ENCODE measurements at regions not wholly inside any gene's neighbourhood (a gene's known extent, or its start where the extent isn't known, plus 50 kb on each side); places are given as distances from the start of the nearest gene placed in this dataset.
"Not testable (repeated sequence)": the region's sequence is repeated elsewhere in the genome, so short reads cannot be mapped to it uniquely, and the experiment has no call there.

DNA sequence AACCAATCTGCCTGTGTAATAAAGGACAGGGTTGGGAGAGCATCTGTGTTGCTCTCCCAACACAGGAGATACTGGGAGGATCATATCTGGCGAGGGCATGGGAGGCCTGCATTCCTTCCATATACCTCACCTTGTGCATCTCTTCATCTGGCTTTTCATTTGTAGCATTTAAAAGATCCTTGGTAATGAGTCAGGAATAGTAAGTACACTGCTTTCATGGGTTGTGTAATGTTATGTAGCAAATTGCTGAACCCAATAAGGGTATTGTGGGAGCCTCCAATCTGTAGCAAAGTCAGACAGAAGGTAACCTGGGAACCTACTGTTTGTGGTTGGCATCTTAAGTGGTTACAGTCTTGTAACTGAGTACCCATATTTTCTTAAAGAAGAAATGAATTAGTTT is 210.8 kb downstream of the LMLN start:
- BruUV-seq (replicated peaks); H3K27me3 ChIP-seq (ENCODE audit: control insufficient read depth in 2 of 2, insufficient read depth in 2 of 2, low read length in 2 of 2); H3K4me2 ChIP-seq (ENCODE audit: insufficient read depth, low read length); H3K9ac ChIP-seq (ENCODE audit: insufficient read depth in 1 of 2, low read depth in 2 of 2, low read length in 2 of 2); H3K9me3 ChIP-seq (replicated peaks; ENCODE audit: control insufficient read depth, insufficient read depth, low read depth, low read length); H3K4me1 ChIP-seq (replicated peaks in 1 of 2; ENCODE audit: control insufficient read depth in 2 of 2, insufficient read depth in 2 of 2, low read length in 2 of 2); H3K27ac ChIP-seq (ENCODE audit: extremely low read depth, low read depth, low read length); H3K4me3 ChIP-seq; FAIRE-seq; ATAC-seq; H3K79me2 ChIP-seq (ENCODE audit: control insufficient read depth, insufficient read depth, low read length); H3K9me1 ChIP-seq (ENCODE audit: control insufficient read depth, insufficient read depth, low read length); CTCF ChIA-PET (ENCODE audit: low intra/inter-chr PET ratio); H2AFZ ChIP-seq (ENCODE audit: low read depth, low read length); DNase-seq (ENCODE audit: extremely low read depth in 1 of 4, low spot score in 3 of 4); intact Hi-C loops (cut with micrococcal nuclease); H4K20me1 ChIP-seq (replicated peaks; ENCODE audit: control insufficient read depth, insufficient read depth, low read length); POLR2A ChIA-PET; in situ Hi-C loops (cut with MboI): not testable (repeated sequence)
- WGBS (ENCODE audit: insufficient coverage, low coverage, missing lambda C conversion rate): no CpG with 5 or more reads among the region's 1 CpG
- H3K36me3 ChIP-seq (ENCODE audit: control insufficient read depth, insufficient read depth, low read length): peaks cover 23% of the 10 kb centered on the region

DNA sequence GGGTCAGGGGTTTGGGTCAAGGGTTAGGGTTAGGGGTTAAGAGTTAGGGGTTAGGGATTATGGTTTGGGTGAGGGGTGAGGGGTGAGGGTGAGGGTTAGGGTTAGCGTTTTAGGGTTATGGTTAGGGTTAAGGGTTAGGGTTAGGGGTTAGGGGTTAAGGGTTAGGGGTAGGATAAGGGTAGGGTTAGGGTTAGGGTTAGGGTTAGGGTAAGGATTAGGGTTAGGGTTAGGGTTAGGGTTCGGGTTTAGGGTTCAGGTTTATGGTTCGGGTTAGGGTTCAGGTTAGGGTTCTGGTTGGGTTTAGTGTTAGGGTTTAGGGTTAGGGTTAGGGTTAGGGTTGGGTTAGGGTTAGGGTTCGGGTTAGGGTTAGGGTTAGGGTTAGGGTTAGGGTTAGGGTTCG is 213.1 kb downstream of the LMLN start:
- H3K9ac ChIP-seq (ENCODE audit: insufficient read depth in 1 of 2, low read depth in 2 of 2, low read length in 2 of 2); H3K9me3 ChIP-seq (replicated peaks; ENCODE audit: control insufficient read depth, insufficient read depth, low read depth, low read length); H3K4me3 ChIP-seq; H2AFZ ChIP-seq (ENCODE audit: low read depth, low read length); POLR2A ChIA-PET; CTCF ChIA-PET (ENCODE audit: low intra/inter-chr PET ratio); H3K4me2 ChIP-seq (ENCODE audit: insufficient read depth, low read length); in situ Hi-C loops (cut with MboI); intact Hi-C loops (cut with micrococcal nuclease); H4K20me1 ChIP-seq (replicated peaks; ENCODE audit: control insufficient read depth, insufficient read depth, low read length); H3K9me1 ChIP-seq (ENCODE audit: control insufficient read depth, insufficient read depth, low read length); H3K27ac ChIP-seq (ENCODE audit: extremely low read depth, low read depth, low read length); H3K4me1 ChIP-seq (replicated peaks in 1 of 2; ENCODE audit: control insufficient read depth in 2 of 2, insufficient read depth in 2 of 2, low read length in 2 of 2); ATAC-seq; DNase-seq (ENCODE audit: extremely low read depth in 1 of 4, low spot score in 3 of 4); H3K27me3 ChIP-seq (ENCODE audit: control insufficient read depth in 2 of 2, insufficient read depth in 2 of 2, low read length in 2 of 2); H3K79me2 ChIP-seq (ENCODE audit: control insufficient read depth, insufficient read depth, low read length); BruUV-seq (replicated peaks): not testable (repeated sequence)
- FAIRE-seq: peak; percentile 94
- H3K36me3 ChIP-seq (ENCODE audit: control insufficient read depth, insufficient read depth, low read length): peaks cover 18% of the 10 kb centered on the region
- 93% methylated on average over 5 of the region's 5 CpGs for WGBS (ENCODE audit: insufficient coverage, low coverage, missing lambda C conversion rate)
- TF ChIP-seq PCBP2 (IDR thresholded peaks at IDR 0.05; ENCODE audit: low read depth, low read length, poor library complexity, severe bottlenecking): peak; percentile 12
- TF ChIP-seq, protein P1, sequence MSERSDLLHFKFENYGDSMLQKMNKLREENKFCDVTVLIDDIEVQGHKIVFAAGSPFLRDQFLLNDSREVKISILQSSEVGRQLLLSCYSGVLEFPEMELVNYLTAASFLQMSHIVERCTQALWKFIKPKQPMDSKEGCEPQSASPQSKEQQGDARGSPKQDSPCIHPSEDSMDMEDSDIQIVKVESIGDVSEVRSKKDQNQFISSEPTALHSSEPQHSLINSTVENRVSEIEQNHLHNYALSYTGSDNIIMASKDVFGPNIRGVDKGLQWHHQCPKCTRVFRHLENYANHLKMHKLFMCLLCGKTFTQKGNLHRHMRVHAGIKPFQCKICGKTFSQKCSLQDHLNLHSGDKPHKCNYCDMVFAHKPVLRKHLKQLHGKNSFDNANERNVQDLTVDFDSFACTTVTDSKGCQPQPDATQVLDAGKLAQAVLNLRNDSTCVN (CRISPR knock-in tag; IDR thresholded peaks at IDR 0.05): 0 out of 2 replicates have a peak, but pooled peaks have one; percentile 53
- TF ChIP-seq POLR2A (conservative IDR thresholded peaks at IDR 0.05): peak; percentile 54
- 0 out of 2 replicates have a peak, but pooled peaks have one; percentile 26 for TF ChIP-seq HLTF (IDR thresholded peaks at IDR 0.05)
- TF ChIP-seq, protein P2, sequence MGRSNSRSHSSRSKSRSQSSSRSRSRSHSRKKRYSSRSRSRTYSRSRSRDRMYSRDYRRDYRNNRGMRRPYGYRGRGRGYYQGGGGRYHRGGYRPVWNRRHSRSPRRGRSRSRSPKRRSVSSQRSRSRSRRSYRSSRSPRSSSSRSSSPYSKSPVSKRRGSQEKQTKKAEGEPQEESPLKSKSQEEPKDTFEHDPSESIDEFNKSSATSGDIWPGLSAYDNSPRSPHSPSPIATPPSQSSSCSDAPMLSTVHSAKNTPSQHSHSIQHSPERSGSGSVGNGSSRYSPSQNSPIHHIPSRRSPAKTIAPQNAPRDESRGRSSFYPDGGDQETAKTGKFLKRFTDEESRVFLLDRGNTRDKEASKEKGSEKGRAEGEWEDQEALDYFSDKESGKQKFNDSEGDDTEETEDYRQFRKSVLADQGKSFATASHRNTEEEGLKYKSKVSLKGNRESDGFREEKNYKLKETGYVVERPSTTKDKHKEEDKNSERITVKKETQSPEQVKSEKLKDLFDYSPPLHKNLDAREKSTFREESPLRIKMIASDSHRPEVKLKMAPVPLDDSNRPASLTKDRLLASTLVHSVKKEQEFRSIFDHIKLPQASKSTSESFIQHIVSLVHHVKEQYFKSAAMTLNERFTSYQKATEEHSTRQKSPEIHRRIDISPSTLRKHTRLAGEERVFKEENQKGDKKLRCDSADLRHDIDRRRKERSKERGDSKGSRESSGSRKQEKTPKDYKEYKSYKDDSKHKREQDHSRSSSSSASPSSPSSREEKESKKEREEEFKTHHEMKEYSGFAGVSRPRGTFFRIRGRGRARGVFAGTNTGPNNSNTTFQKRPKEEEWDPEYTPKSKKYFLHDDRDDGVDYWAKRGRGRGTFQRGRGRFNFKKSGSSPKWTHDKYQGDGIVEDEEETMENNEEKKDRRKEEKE (IDR thresholded peaks at IDR 0.05; ENCODE audit: borderline replicate concordance in 1 of 2, control insufficient read depth in 1 of 2, low read depth in 2 of 2, low read length in 1 of 2): 0 out of 4 replicates have a peak, but pooled peaks of 1 of the 2 experiments have one; percentile 24
- TF ChIP-seq SUPT5H (IDR thresholded peaks at IDR 0.05): peak; percentile 58
- TF ChIP-seq NR2C1 (IDR thresholded peaks at IDR 0.05): peak; percentile 66
- TF ChIP-seq NR2C1 (tag; IDR thresholded peaks at IDR 0.05): peak; percentile 48
- peak in 1 of 2 experiments; percentile 36 for TF ChIP-seq NCOA2 (IDR thresholded peaks at IDR 0.05; ENCODE audit: partially characterized antibody in 2 of 2)
- TF ChIP-seq, protein P3, sequence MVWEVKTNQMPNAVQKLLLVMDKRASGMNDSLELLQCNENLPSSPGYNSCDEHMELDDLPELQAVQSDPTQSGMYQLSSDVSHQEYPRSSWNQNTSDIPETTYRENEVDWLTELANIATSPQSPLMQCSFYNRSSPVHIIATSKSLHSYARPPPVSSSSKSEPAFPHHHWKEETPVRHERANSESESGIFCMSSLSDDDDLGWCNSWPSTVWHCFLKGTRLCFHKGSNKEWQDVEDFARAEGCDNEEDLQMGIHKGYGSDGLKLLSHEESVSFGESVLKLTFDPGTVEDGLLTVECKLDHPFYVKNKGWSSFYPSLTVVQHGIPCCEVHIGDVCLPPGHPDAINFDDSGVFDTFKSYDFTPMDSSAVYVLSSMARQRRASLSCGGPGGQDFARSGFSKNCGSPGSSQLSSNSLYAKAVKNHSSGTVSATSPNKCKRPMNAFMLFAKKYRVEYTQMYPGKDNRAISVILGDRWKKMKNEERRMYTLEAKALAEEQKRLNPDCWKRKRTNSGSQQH (CRISPR knock-in tag; IDR thresholded peaks at IDR 0.05): peak; percentile 80; the same call in 1 of the 2 replicates

Measured in K562 (cell line).